Adrenal gland (tissue), 5 donors: ENCODE measurements at regions not wholly inside any gene's neighbourhood (a gene's known extent, or its start where the extent isn't known, plus 50 kb on each side); places are given as distances from the start of the nearest gene placed in this dataset.

Experiments
- CTCF ChIP-seq, 6 experiments: fragments of 450-650 bp in 4 of 6; fragments of 200-600 bp in 2 of 6; sonication (generic) in 1 of 6; IDR thresholded peaks; 1 replicate in 5 of 6; 2 replicates in 1 of 6; pipeline versions ENCODE4 v1.5.1 to v1.8.0; 2016 to 2021; ENCODE audit warnings: antibody characterized with exemption in 6 of 6, mild to moderate bottlenecking in 2 of 6, moderate library complexity in 1 of 6
- POLR2A ChIP-seq, 2 donors: fragments of 450-650 bp; IDR thresholded peaks; one replicate each; pipeline ENCODE4 v1.6.1; 2017; ENCODE audit warnings: antibody characterized with exemption in 2 of 2, mild to moderate bottlenecking in 2 of 2, moderate library complexity in 1 of 2
- donor health status: DM: no; HTN: no; CAD: no.

- TF ChIP-seq CTCF (IDR thresholded peaks at IDR 0.05) (no peak), POLR2A (IDR thresholded peaks at IDR 0.05) (no peak)
Observed at GRCh38 chr4:147303174-147303872, 177.6 kb upstream of the EDNRA start.
